ENCODE measurements at regions not wholly inside any gene's neighbourhood (a gene's known extent, or its start where the extent isn't known, plus 50 kb on each side); places are given as distances from the start of the nearest gene placed in this dataset.

- TF ChIP-seq CTCF (IDR thresholded peaks at IDR 0.05) (no peak), POLR2A (IDR thresholded peaks at IDR 0.05) (no peak)
Measured at GRCh38 chr18:39938676-39939608, 2016.1 kb upstream of the PIK3C3 start.
